Tibial nerve (tissue), 4 donors: ENCODE measurements at regions not wholly inside any gene's neighbourhood (a gene's known extent, or its start where the extent isn't known, plus 50 kb on each side); places are given as distances from the start of the nearest gene placed in this dataset.

ENCODE experiments used
- DNase-seq, 2 donors: peaks; one replicate each; pipeline ENCODE4 v3.0.0-alpha.2; 2019; ENCODE audit warnings: low spot score in 2 of 2
- H3K27ac ChIP-seq, 4 donors: fragments of 200-600 bp; sonication (generic) in 3 of 4; one replicate each; pipeline ENCODE4 v1.5.1; 2017 to 2019; ENCODE audit warnings: mild to moderate bottlenecking in 1 of 4
- H3K27me3 ChIP-seq, 2 donors: fragments of 200-600 bp; sonication (generic) in 1 of 2; one replicate each; pipeline versions ENCODE4 v1.5.1 to v1.6.0; 2017 to 2019
- H3K36me3 ChIP-seq, 3 donors: fragments of 200-600 bp; sonication (generic); one replicate each; pipeline ENCODE4 v1.5.1; 2018 to 2019
- H3K4me1 ChIP-seq, 4 donors: fragments of 200-600 bp; sonication (generic) in 3 of 4; one replicate each; pipeline ENCODE4 v1.5.1; 2017 to 2019
- H3K4me3 ChIP-seq, 4 donors: fragments of 200-600 bp; sonication (generic) in 3 of 4; one replicate each; pipeline ENCODE4 v1.5.1; 2017 to 2019; ENCODE audit warnings: mild to moderate bottlenecking in 1 of 4, moderate library complexity in 1 of 4
- H3K9me3 ChIP-seq, 4 donors: fragments of 200-600 bp; sonication (generic) in 3 of 4; one replicate each; pipeline ENCODE4 v1.5.1; 2017 to 2019
- CTCF ChIP-seq, 5 experiments: fragments of 200-600 bp in 3 of 5; fragments of 450-650 bp in 2 of 5; sonication (generic) in 3 of 5; IDR thresholded peaks; one replicate each; pipeline ENCODE4 v1.5.1; 2016 to 2019; ENCODE audit warnings: antibody characterized with exemption in 5 of 5, mild to moderate bottlenecking in 3 of 5, moderate library complexity in 2 of 5
- EP300 ChIP-seq, 2 donors: sonication (generic); formaldehyde crosslinking; IDR thresholded peaks; one replicate each; pipeline ENCODE4 v1.6.1; 2017; ENCODE audit warnings: antibody characterized with exemption in 2 of 2, mild to moderate bottlenecking in 1 of 2
- POLR2A ChIP-seq, 2 donors: fragments of 450-650 bp; IDR thresholded peaks; one replicate each; pipeline ENCODE4 v1.6.1; 2017; ENCODE audit warnings: antibody characterized with exemption in 2 of 2, mild to moderate bottlenecking in 2 of 2, moderate library complexity in 2 of 2
- WGBS, 2 donors: methylation state at CpG; one replicate each; pipeline ENCODE4 v1.1.5; 2018; 5-methylcytosine and 5-hydroxymethylcytosine counted together

- Histone ChIP-seq H3K9me3 (no peaks in the 10 kb centered on the region), H3K27me3 (no peaks in the 10 kb centered on the region), H3K36me3 (no peaks in the 10 kb centered on the region), H3K4me3 (no peak overlapping the region), H3K27ac (no peak overlapping the region), H3K4me1 (peaks cover 0 to 19% (median 3%) of the 10 kb centered on the region in 4 donors)
- 65 to 79% methylated on average over 9 of the region's 9 CpGs for WGBS, 2 donors
- no peak for TF ChIP-seq POLR2A (IDR thresholded peaks at IDR 0.05)
- TF ChIP-seq EP300 (IDR thresholded peaks at IDR 0.05): no peak
- no peak for DNase-seq
Observed at GRCh38 chr13:109376936-109377335, 409.4 kb downstream of the IRS2 start.

- no peaks in the 10 kb centered on the region for H3K9me3 ChIP-seq
- TF ChIP-seq CTCF (IDR thresholded peaks at IDR 0.05) (no peak), EP300 (IDR thresholded peaks at IDR 0.05) (no peak), POLR2A (IDR thresholded peaks at IDR 0.05) (no peak)
- H3K4me1 ChIP-seq: peaks cover 0 to 2% (median 0%) of the 10 kb centered on the region in 4 donors
- no peak overlapping the region for H3K27ac ChIP-seq
- no peaks in the 10 kb centered on the region for H3K27me3 ChIP-seq
- no peak for DNase-seq
- 63 to 64% methylated on average over 11 of the region's 11 CpGs for whole genome bisulfite sequencing, 2 donors
- no peaks in the 10 kb centered on the region for H3K36me3 ChIP-seq
- H3K4me3 ChIP-seq: no peak overlapping the region
Observed at GRCh38 chr13:109374609-109375200, 411.7 kb downstream of the IRS2 start.

- DNase-seq: no peak
- Histone ChIP-seq H3K27ac (no peak overlapping the region), H3K4me1 (peaks cover 0 to 4% (median 0%) of the 10 kb centered on the region in 4 donors), H3K4me3 (no peak overlapping the region), H3K9me3 (no peaks in the 10 kb centered on the region), H3K27me3 (no peaks in the 10 kb centered on the region), H3K36me3 (no peaks in the 10 kb centered on the region)
- TF ChIP-seq POLR2A (IDR thresholded peaks at IDR 0.05) (no peak), EP300 (IDR thresholded peaks at IDR 0.05) (no peak), CTCF (IDR thresholded peaks at IDR 0.05) (no peak)
- 94 to 97% methylated on average over 6 of the region's 6 CpGs for WGBS, 2 donors
Observed at GRCh38 chr13:109372666-109373065, 413.7 kb downstream of the IRS2 start.

GRCh38 chr13:109371066-109371465, 415.3 kb downstream of the IRS2 start:
- TF ChIP-seq CTCF (IDR thresholded peaks at IDR 0.05): no peak
- no peak for TF ChIP-seq POLR2A (IDR thresholded peaks at IDR 0.05)
- no peak for TF ChIP-seq EP300 (IDR thresholded peaks at IDR 0.05)
- peaks cover 0 to 4% (median 0%) of the 10 kb centered on the region in 4 donors for H3K4me1 ChIP-seq
- H3K27ac ChIP-seq: no peak overlapping the region
- no peak overlapping the region for H3K4me3 ChIP-seq
- WGBS, 2 donors: 72 to 73% methylated on average over 8 of the region's 8 CpGs
- H3K9me3 ChIP-seq: no peaks in the 10 kb centered on the region
- no peaks in the 10 kb centered on the region for H3K27me3 ChIP-seq
- H3K36me3 ChIP-seq: no peaks in the 10 kb centered on the region
- no peak for DNase-seq

- Histone ChIP-seq H3K36me3 (no peaks in the 10 kb centered on the region), H3K4me1 (peaks cover 0 to 4% (median 0%) of the 10 kb centered on the region in 4 donors), H3K27me3 (no peaks in the 10 kb centered on the region), H3K9me3 (peaks cover 0 to 5% (median 0%) of the 10 kb centered on the region in 4 donors), H3K27ac (no peak overlapping the region), H3K4me3 (no peak overlapping the region)
- TF ChIP-seq CTCF (IDR thresholded peaks at IDR 0.05): no peak
- no peak for TF ChIP-seq POLR2A (IDR thresholded peaks at IDR 0.05)
- no peak for TF ChIP-seq EP300 (IDR thresholded peaks at IDR 0.05)
- DNase-seq: no peak
- 92% methylated on average over 10 of the region's 10 CpGs for WGBS, 2 donors
Observed at GRCh38 chr13:109370496-109370895, 415.9 kb downstream of the IRS2 start.
